ENCODE measurements at regions not wholly inside any gene's neighbourhood (a gene's known extent, or its start where the extent isn't known, plus 50 kb on each side); places are given as distances from the start of the nearest gene placed in this dataset.

GRCh38 chr2:228590681-228591080 lies 409.2 kb upstream of the SPHKAP start:
- TF ChIP-seq CTCF (IDR thresholded peaks at IDR 0.05) (no peak), POLR2A (IDR thresholded peaks at IDR 0.05) (no peak)

Data from Peyer's patch (tissue), 4 donors.